ENCODE measurements at regions not wholly inside any gene's neighbourhood (a gene's known extent, or its start where the extent isn't known, plus 50 kb on each side); places are given as distances from the start of the nearest gene placed in this dataset.

DNA sequence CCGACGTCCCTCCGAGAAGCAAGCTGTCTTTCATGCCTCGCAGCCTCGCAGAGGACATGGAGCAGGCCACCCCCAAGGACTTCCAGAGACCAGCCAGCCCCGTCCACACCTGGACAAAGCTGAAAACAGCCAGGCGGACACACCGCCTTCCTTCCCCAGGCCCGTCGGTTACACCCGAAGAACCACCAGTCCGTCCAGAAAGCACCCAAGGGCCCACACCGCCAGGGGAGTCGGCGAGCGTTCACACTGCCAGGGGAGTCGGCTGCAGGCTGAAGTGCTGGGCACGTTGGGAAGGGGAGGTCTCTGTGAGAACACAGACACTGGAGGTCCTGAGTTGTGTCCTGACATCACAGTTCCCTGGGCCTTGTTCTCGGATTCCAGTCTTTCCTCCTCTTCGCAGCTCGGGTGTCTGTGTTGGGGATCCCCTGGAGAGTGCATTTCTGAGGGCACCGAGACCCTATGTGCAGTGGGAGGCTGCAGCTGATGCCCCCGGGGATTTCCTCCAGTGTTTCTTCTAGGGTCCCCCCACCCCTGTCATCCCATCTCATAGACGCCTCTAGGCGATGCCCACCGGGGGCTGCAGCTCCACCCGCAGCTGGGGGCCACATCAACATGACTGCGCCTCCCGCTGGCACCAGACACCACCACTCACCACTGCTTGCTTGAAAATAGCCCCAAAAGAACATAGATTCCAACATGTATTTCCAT, 344.4 kb upstream of the SALL3 start:
- TF ChIP-seq, protein P1, sequence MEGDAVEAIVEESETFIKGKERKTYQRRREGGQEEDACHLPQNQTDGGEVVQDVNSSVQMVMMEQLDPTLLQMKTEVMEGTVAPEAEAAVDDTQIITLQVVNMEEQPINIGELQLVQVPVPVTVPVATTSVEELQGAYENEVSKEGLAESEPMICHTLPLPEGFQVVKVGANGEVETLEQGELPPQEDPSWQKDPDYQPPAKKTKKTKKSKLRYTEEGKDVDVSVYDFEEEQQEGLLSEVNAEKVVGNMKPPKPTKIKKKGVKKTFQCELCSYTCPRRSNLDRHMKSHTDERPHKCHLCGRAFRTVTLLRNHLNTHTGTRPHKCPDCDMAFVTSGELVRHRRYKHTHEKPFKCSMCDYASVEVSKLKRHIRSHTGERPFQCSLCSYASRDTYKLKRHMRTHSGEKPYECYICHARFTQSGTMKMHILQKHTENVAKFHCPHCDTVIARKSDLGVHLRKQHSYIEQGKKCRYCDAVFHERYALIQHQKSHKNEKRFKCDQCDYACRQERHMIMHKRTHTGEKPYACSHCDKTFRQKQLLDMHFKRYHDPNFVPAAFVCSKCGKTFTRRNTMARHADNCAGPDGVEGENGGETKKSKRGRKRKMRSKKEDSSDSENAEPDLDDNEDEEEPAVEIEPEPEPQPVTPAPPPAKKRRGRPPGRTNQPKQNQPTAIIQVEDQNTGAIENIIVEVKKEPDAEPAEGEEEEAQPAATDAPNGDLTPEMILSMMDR (IDR thresholded peaks at IDR 0.05): no peak

DNA sequence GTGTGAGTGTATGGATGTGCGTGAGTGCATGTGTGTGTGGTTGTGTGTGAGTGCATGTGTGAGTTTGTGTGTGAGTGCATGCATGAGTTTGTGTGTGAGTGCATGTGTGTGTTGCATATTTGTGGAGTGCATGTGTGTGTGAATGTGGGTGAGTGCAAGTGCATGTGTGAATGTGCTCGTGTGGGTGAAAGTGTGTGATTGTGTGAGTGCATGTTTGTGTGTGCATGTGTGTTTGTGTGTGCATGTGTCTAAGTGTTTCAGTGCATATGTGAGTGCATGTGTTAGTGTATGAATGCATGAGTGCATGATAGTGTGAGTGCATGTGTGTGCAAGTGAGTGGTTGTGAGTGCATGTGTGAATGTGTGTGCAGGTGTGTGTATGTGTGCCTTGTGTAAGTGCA, 343.4 kb upstream of the SALL3 start:
- no peak for DNase-seq (ENCODE audit: low spot score)
- TF ChIP-seq, protein P1 (IDR thresholded peaks at IDR 0.05): no peak
- Histone ChIP-seq H3K4me3 (no peak overlapping the region), H3K27ac (no peak overlapping the region)

More for the DNA sequence above, 344.4 kb upstream of the SALL3 start:
- DNase-seq (ENCODE audit: low spot score): no peak
- Histone ChIP-seq H3K27ac (no peak overlapping the region), H3K4me3 (no peak overlapping the region)

DNA sequence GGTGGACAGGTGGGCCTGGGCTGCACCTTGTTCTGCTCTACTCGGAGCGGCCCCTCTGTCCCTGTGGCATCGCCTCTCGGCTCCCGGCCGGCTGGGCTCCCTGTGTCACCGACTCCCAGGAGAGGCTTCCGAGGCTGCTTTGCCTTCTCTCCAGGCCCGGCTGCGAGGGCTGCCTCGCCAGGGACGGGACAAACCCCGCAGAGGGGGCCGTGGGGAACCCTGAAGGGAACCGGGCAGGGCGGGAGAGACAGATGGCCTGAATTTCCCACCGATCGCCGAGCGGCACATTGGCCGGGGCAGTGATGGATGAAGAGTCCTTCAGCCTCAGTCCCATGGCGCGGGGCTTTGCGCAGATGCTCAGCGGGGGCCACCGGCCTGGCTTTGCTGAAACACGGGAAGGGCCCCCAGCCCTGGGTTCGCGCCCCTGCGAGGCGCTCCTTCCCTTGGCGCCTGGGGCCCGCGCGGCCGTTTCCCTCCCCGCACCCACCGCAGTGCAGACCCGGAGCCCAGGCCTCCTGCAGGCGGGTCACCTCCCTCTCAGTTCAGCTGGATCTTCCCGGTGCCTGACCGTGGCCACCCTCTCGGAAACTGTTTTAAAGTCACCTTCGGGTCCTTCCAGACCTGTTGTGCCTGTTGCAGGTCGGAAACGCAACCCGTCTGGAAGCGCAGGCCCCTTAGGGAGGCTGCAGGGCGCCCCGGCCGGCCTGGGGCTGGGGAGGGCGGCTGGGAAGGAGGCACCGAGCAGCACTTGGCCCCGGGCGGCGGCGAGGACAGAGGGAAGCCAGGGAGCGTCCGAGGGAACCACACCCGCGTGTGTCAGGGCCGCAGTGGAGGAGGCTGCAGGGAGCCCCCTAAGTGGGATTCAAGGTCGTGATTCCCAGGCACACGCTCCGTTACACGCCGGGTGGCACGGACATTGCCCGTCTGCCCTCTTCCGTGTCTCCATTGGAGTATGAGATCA, 341.9 kb upstream of the SALL3 start:
- TF ChIP-seq, protein P1 (IDR thresholded peaks at IDR 0.05): no peak
- DNase-seq (ENCODE audit: low spot score): no peak
- Histone ChIP-seq H3K4me3 (no peak overlapping the region), H3K27ac (no peak overlapping the region)

GRCh38 chr18:78639006-78639950, 340.3 kb upstream of the SALL3 start:
- no peak for DNase-seq (ENCODE audit: low spot score)
- no peak overlapping the region for H3K27ac ChIP-seq

GRCh38 chr18:78640246-78640995, 339.2 kb upstream of the SALL3 start:
- TF ChIP-seq, protein P1 (IDR thresholded peaks at IDR 0.05): no peak
- H3K4me3 ChIP-seq: no peak overlapping the region
- DNase-seq (ENCODE audit: low spot score): no peak
- H3K27ac ChIP-seq: no peak overlapping the region

More at GRCh38 chr18:78639006-78639950, 340.3 kb upstream of the SALL3 start:
- H3K4me3 ChIP-seq: no peak overlapping the region
- TF ChIP-seq, protein P1 (IDR thresholded peaks at IDR 0.05): no peak

DNA sequence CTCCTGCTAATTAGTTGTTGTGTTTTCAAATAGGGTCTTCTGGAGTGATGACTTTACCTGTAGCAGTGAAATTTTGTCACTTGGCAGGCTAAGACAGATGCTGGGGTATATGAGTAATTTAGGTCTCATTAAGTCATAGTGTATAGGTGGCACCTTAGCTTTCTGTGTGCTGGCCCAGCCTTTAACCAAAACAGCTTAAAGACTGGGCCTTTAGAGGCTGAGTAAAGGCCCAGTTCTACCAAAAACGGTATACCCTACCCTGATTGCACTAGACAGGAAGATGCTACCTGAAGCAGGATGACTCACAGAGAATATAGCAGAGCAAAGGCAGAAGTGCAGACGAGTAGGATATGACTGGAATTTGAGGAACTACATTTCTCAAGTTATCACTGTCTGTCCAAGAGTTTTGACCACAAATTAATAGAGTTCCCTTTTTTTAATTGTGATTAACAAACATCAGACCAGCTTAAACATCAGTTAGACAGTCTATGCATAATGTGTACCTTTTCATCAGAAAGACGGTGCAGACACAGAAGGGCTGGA, 337.9 kb upstream of the SALL3 start:
- H3K27ac ChIP-seq: no peak overlapping the region
- DNase-seq (ENCODE audit: low spot score): no peak
- H3K4me3 ChIP-seq: no peak overlapping the region
- TF ChIP-seq, protein P1 (IDR thresholded peaks at IDR 0.05): no peak

Measured in coronary artery (tissue), 2 donors.